Ishikawa (cell line): ENCODE measurements at regions not wholly inside any gene's neighbourhood (a gene's known extent, or its start where the extent isn't known, plus 50 kb on each side); places are given as distances from the start of the nearest gene placed in this dataset.

Experiments
- CEBPB ChIP-seq: IDR thresholded peaks from 2 replicates; pipeline ENCODE4 v1.6.1; 2012
- CREB1 ChIP-seq: IDR thresholded peaks from 2 replicates; pipeline ENCODE4 v1.6.1; 2012; ENCODE audit warnings: low read depth
- EGR1 ChIP-seq: IDR thresholded peaks from 2 replicates; pipeline ENCODE4 v1.6.1; 2012
- EP300 ChIP-seq: IDR thresholded peaks from 2 replicates; pipeline ENCODE4 v1.6.1; 2012; ENCODE audit warnings: borderline replicate concordance
- FOXM1 ChIP-seq: IDR thresholded peaks from 2 replicates; pipeline ENCODE4 v1.6.1; 2012; ENCODE audit warnings: low read depth, borderline replicate concordance
- MAX ChIP-seq: IDR thresholded peaks from 2 replicates; pipeline ENCODE4 v1.6.1; 2012
- NFIC ChIP-seq: IDR thresholded peaks from 2 replicates; pipeline ENCODE4 v1.6.1; 2012
- RAD21 ChIP-seq: IDR thresholded peaks from 2 replicates; pipeline ENCODE4 v1.6.1; 2012; ENCODE audit warnings: low read depth
- REST ChIP-seq: IDR thresholded peaks from 2 replicates; pipeline ENCODE4 v1.6.1; 2012; ENCODE audit warnings: low read depth, mild to moderate bottlenecking
- YY1 ChIP-seq: IDR thresholded peaks from 2 replicates; pipeline ENCODE4 v1.6.1; 2012; ENCODE audit warnings: low read depth
- TF ChIP-seq, protein P1 (sequence below): IDR thresholded peaks from 2 replicates; pipeline ENCODE4 v1.6.1; 2012

- TF ChIP-seq YY1 (no peak), RAD21 (no peak), CEBPB (no peak), EP300 (no peak), MAX (no peak), NFIC (no peak), EGR1 (no peak), REST (no peak), FOXM1 (no peak), CREB1 (no peak)
- TF ChIP-seq, protein P1, sequence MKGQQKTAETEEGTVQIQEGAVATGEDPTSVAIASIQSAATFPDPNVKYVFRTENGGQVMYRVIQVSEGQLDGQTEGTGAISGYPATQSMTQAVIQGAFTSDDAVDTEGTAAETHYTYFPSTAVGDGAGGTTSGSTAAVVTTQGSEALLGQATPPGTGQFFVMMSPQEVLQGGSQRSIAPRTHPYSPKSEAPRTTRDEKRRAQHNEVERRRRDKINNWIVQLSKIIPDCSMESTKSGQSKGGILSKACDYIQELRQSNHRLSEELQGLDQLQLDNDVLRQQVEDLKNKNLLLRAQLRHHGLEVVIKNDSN, result no peak
Measured at GRCh38 chr20:11124849-11125505, 451.2 kb upstream of the JAG1 start.
